T-helper 9 cell (primary cell): ENCODE measurements at regions not wholly inside any gene's neighbourhood (a gene's known extent, or its start where the extent isn't known, plus 50 kb on each side); places are given as distances from the start of the nearest gene placed in this dataset.

Experiments
- DNase-seq: peaks from one replicate; pipeline ENCODE4 v3.0.0-alpha.2; 2020

- DNase-seq, result no peak
Measured at GRCh38 chr5:103918668-103919367, 356.2 kb upstream of the NUDT12 start.

GRCh38 chr5:103915081-103915480, 352.5 kb upstream of the NUDT12 start:
- DNase-seq, result no peak

GRCh38 chr5:103910786-103911185, 348.2 kb upstream of the NUDT12 start:
- DNase-seq, result no peak

GRCh38 chr5:103910011-103910410, 347.4 kb upstream of the NUDT12 start:
- no peak for DNase-seq

- no peak for DNase-seq
Measured at GRCh38 chr5:103909391-103909790, 346.8 kb upstream of the NUDT12 start.

GRCh38 chr5:103908336-103909080, 345.9 kb upstream of the NUDT12 start:
- no peak for DNase-seq

GRCh38 chr5:103907001-103907400, 344.4 kb upstream of the NUDT12 start:
- DNase-seq, result no peak

- DNase-seq, result no peak
Measured at GRCh38 chr5:103904651-103905050, 342.1 kb upstream of the NUDT12 start.

GRCh38 chr5:103902893-103903292, 340.3 kb upstream of the NUDT12 start:
- no peak for DNase-seq

- no peak for DNase-seq
Measured at GRCh38 chr5:103901885-103902284, 339.3 kb upstream of the NUDT12 start.

GRCh38 chr5:103896593-103896992, 334.0 kb upstream of the NUDT12 start:
- DNase-seq, result no peak

- no peak for DNase-seq
Measured at GRCh38 chr5:103895738-103896137, 333.1 kb upstream of the NUDT12 start.

GRCh38 chr5:103894882-103895281, 332.3 kb upstream of the NUDT12 start:
- DNase-seq, result no peak

- DNase-seq, result no peak
Measured at GRCh38 chr5:103891151-103891550, 328.6 kb upstream of the NUDT12 start.

GRCh38 chr5:103890313-103890712, 327.7 kb upstream of the NUDT12 start:
- no peak for DNase-seq

GRCh38 chr5:103889500-103890209, 327.1 kb upstream of the NUDT12 start:
- DNase-seq, result no peak

- no peak for DNase-seq
Measured at GRCh38 chr5:103886826-103887225, 324.2 kb upstream of the NUDT12 start.

GRCh38 chr5:103883143-103883542, 320.6 kb upstream of the NUDT12 start:
- DNase-seq, result no peak

GRCh38 chr5:103881560-103881959, 319.0 kb upstream of the NUDT12 start:
- no peak for DNase-seq

- DNase-seq, result no peak
Measured at GRCh38 chr5:103867857-103868598, 305.4 kb upstream of the NUDT12 start.

GRCh38 chr5:103866169-103866568, 303.6 kb upstream of the NUDT12 start:
- no peak for DNase-seq

GRCh38 chr5:103862398-103862797, 299.8 kb upstream of the NUDT12 start:
- DNase-seq, result no peak

- DNase-seq, result no peak
Measured at GRCh38 chr5:103860327-103860726, 297.7 kb upstream of the NUDT12 start.
